Upper lobe of left lung (tissue), 6 donors: ENCODE measurements at regions not wholly inside any gene's neighbourhood (a gene's known extent, or its start where the extent isn't known, plus 50 kb on each side); places are given as distances from the start of the nearest gene placed in this dataset.

Experiments
- ATAC-seq, 2 donors: fragments of 200-7000 bp; cut with Tn5 transposase; one replicate each; pipeline ENCODE4 v1.9.1; 2022; ENCODE audit warnings: mild to moderate bottlenecking in 2 of 2, moderate library complexity in 2 of 2; ENCODE audit not compliant: low FRiP score in 2 of 2
- DNase-seq, 2 donors: peaks; one replicate each; pipeline ENCODE4 v3.0.0-alpha.2; 2019 to 2020
- H3K27ac ChIP-seq, 4 donors: fragments of 200-600 bp; sonication (generic); one replicate each; pipeline ENCODE4 v1.5.1; 2016 to 2019
- H3K27me3 ChIP-seq, 4 donors: fragments of 200-600 bp; sonication (generic); one replicate each; pipeline ENCODE4 v1.5.1; 2017 to 2019
- H3K36me3 ChIP-seq, 4 donors: fragments of 200-600 bp; sonication (generic); one replicate each; pipeline ENCODE4 v1.5.1; 2016 to 2019
- H3K4me1 ChIP-seq, 4 donors: fragments of 200-600 bp; sonication (generic); one replicate each; pipeline ENCODE4 v1.5.1; 2018 to 2019
- H3K4me3 ChIP-seq, 4 donors: fragments of 200-600 bp; sonication (generic); one replicate each; pipeline ENCODE4 v1.5.1; 2017 to 2019; ENCODE audit warnings: mild to moderate bottlenecking in 2 of 4, moderate library complexity in 1 of 4
- H3K9me3 ChIP-seq, 4 donors: fragments of 200-600 bp; sonication (generic); one replicate each; pipeline ENCODE4 v1.5.1; 2018 to 2019
- EP300 ChIP-seq, 4 donors: sonication (generic); formaldehyde crosslinking; IDR thresholded peaks; one replicate each; pipeline ENCODE4 v1.5.1; 2017; ENCODE audit warnings: antibody characterized with exemption in 4 of 4, control low read depth in 2 of 4
- POLR2A ChIP-seq, 4 donors: fragments of 450-650 bp; IDR thresholded peaks; one replicate each; pipeline ENCODE4 v1.5.1; 2016 to 2017; ENCODE audit warnings: antibody characterized with exemption in 4 of 4, mild to moderate bottlenecking in 2 of 4
- POLR2AphosphoS5 ChIP-seq, 2 donors: sonication (generic); formaldehyde crosslinking; IDR thresholded peaks; one replicate each; pipeline ENCODE4 v1.5.1; 2017; ENCODE audit warnings: antibody characterized with exemption in 2 of 2
- WGBS, 2 donors: methylation state at CpG; one replicate each; pipeline ENCODE4 v1.1.5; 2017 to 2018; 5-methylcytosine and 5-hydroxymethylcytosine counted together
- TF ChIP-seq, protein P1 (sequence below), 6 experiments: fragments of 450-650 bp in 4 of 6; fragments of 200-600 bp in 2 of 6; sonication (generic) in 2 of 6; IDR thresholded peaks; one replicate each; pipeline ENCODE4 v1.5.1; 2016 to 2019; ENCODE audit warnings: antibody characterized with exemption in 6 of 6
- donor health status: DM: no; HTN: no; CAD: no; lungs with moderate emphysema.
- donor health status: DM: no; HTN: yes; CAD: no; lungs with severe emphysema.

DNA sequence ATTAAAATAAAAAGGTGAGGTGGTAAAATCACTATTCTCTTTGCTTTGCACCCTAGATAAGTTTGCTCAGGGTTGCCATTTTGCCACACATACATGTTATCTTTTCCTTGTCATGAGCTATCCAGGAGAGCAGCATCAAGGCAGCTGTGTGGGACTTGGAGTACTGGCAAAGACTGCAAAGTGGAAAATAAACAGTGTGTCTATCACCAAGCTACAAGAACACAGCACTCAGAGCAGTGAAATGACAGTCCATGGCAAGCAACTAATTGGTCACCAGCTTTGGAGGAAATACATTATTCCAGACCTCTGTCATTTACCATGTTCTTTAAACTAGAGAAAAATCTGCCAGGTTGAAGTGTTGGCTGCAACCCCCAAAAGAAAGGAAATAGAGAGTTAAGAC lies 687.8 kb upstream of the FANCL start:
- DNase-seq (no peak), ATAC-seq (no peak)
- TF ChIP-seq, protein P1, sequence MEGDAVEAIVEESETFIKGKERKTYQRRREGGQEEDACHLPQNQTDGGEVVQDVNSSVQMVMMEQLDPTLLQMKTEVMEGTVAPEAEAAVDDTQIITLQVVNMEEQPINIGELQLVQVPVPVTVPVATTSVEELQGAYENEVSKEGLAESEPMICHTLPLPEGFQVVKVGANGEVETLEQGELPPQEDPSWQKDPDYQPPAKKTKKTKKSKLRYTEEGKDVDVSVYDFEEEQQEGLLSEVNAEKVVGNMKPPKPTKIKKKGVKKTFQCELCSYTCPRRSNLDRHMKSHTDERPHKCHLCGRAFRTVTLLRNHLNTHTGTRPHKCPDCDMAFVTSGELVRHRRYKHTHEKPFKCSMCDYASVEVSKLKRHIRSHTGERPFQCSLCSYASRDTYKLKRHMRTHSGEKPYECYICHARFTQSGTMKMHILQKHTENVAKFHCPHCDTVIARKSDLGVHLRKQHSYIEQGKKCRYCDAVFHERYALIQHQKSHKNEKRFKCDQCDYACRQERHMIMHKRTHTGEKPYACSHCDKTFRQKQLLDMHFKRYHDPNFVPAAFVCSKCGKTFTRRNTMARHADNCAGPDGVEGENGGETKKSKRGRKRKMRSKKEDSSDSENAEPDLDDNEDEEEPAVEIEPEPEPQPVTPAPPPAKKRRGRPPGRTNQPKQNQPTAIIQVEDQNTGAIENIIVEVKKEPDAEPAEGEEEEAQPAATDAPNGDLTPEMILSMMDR (IDR thresholded peaks at IDR 0.05): no peak
- no peak for TF ChIP-seq POLR2A (IDR thresholded peaks at IDR 0.05)
- TF ChIP-seq EP300 (IDR thresholded peaks at IDR 0.05): no peak
- TF ChIP-seq POLR2AphosphoS5 (IDR thresholded peaks at IDR 0.05): no peak
- Histone ChIP-seq H3K27ac (no peak overlapping the region), H3K4me3 (no peak overlapping the region), H3K27me3 (no peaks in the 10 kb centered on the region), H3K4me1 (no peaks in the 10 kb centered on the region), H3K36me3 (no peaks in the 10 kb centered on the region), H3K9me3 (no peaks in the 10 kb centered on the region)

DNA sequence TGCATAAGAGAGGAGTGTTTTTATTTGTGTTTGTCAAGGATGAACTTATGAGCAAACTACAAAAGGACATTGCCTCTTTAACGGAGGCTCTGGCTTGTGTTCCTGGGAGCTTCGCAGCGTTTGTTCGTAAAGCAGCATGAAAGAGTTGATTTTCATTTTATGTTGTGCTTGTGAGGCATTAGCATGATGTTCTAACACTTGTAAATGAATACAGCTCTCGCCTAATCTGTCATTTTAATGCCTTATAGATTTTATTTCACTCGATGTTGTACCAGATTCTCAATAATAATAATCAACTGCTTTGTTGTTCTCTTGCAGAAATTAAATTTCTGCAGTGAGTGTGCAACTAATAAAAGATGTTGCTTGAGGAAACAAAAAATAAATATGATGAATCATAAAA lies 687.3 kb upstream of the FANCL start:
- Histone ChIP-seq H3K9me3 (no peaks in the 10 kb centered on the region), H3K27me3 (no peaks in the 10 kb centered on the region), H3K27ac (no peak overlapping the region), H3K4me3 (no peak overlapping the region), H3K4me1 (no peaks in the 10 kb centered on the region), H3K36me3 (no peaks in the 10 kb centered on the region)
- ATAC-seq (no peak), DNase-seq (no peak)
- TF ChIP-seq POLR2AphosphoS5 (IDR thresholded peaks at IDR 0.05): no peak
- no peak for TF ChIP-seq EP300 (IDR thresholded peaks at IDR 0.05)
- TF ChIP-seq, protein P1 (IDR thresholded peaks at IDR 0.05): no peak
- TF ChIP-seq POLR2A (IDR thresholded peaks at IDR 0.05): no peak
- WGBS, 2 donors: 64 to 79% methylated on average over 6 of the region's 6 CpGs

DNA sequence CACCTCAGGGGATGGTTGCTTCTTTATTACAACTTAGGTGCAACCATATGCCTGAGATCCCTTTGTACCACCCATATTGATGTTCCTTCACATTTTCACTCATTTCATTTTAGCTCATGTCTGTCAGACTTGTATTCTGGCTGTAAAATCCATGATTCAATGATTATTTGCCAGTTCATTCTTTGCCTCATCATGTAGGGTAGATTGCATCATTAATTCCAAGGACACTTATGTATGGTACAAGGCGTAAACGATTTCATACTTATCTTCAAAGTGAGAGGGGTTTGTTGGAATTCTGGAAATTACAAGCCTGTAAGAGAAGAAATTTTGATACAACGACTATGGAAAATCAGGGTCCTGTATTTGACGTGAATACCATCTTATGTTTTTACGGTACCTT lies 685.0 kb upstream of the FANCL start:
- TF ChIP-seq POLR2A (IDR thresholded peaks at IDR 0.05) (no peak), EP300 (IDR thresholded peaks at IDR 0.05) (no peak), POLR2AphosphoS5 (IDR thresholded peaks at IDR 0.05) (no peak)
- TF ChIP-seq, protein P1 (IDR thresholded peaks at IDR 0.05): no peak
- no peak overlapping the region for H3K4me3 ChIP-seq
- DNase-seq (no peak), ATAC-seq (no peak)
- no peaks in the 10 kb centered on the region for H3K27me3 ChIP-seq
- no peaks in the 10 kb centered on the region for H3K4me1 ChIP-seq
- no peaks in the 10 kb centered on the region for H3K36me3 ChIP-seq
- no peaks in the 10 kb centered on the region for H3K9me3 ChIP-seq
- no peak overlapping the region for H3K27ac ChIP-seq
- WGBS, 2 donors: 93 to 94% methylated on average over 5 of the region's 5 CpGs

DNA sequence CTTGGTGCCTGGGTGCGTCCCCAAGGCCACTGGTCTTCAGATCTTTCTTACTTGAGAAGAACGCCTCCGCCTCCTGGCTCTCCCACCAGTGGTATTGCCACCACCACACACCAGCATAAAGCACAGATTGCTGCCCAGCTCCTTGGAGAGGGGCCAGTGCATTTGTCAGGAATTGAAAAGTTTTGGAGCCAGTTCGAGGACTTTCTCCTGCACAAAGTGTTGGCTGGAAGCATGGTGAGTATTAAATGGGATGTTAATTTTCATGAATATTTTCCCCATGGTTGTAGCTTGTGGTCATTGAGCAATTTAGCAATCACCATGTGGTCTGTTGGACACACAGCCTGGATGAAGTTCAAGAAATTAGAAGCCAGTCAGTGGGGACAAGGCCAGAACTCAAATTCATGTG lies 684.6 kb upstream of the FANCL start:
- no peaks in the 10 kb centered on the region for H3K4me1 ChIP-seq
- 73 to 87% methylated on average over 4 of the region's 4 CpGs for WGBS, 2 donors
- H3K27me3 ChIP-seq: no peaks in the 10 kb centered on the region
- no peak for DNase-seq
- ATAC-seq: no peak
- H3K36me3 ChIP-seq: no peaks in the 10 kb centered on the region
- no peak overlapping the region for H3K27ac ChIP-seq
- no peak overlapping the region for H3K4me3 ChIP-seq
- no peaks in the 10 kb centered on the region for H3K9me3 ChIP-seq
- TF ChIP-seq, protein P1 (IDR thresholded peaks at IDR 0.05): no peak
- no peak for TF ChIP-seq POLR2AphosphoS5 (IDR thresholded peaks at IDR 0.05)
- no peak for TF ChIP-seq EP300 (IDR thresholded peaks at IDR 0.05)
- no peak for TF ChIP-seq POLR2A (IDR thresholded peaks at IDR 0.05)

DNA sequence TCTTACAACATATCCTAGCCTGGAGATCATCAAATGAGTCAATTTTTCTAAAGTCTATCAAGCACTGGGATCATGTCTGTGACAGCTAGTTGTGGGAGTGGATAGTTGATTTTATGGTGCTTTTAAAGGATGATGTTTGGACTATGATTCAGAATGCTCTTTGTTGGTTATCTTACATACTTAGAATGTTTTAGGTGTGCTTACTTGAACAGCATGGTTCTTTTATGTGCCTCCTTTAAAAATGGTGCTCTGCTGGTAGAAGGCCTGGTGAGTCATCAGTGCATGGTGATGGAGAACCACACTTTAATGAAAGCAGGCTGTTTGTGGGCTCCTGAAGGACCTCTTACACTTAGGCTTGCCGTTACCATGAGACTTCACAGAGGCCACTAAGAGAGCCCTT lies 682.7 kb upstream of the FANCL start:
- Histone ChIP-seq H3K9me3 (no peaks in the 10 kb centered on the region), H3K36me3 (no peaks in the 10 kb centered on the region), H3K27ac (no peak overlapping the region), H3K4me1 (no peaks in the 10 kb centered on the region), H3K4me3 (no peak overlapping the region), H3K27me3 (no peaks in the 10 kb centered on the region)
- ATAC-seq (no peak), DNase-seq (no peak)
- WGBS, 2 donors: 71 to 75% methylated on average over 1 of the region's 1 CpG
- TF ChIP-seq, protein P1 (IDR thresholded peaks at IDR 0.05): no peak
- TF ChIP-seq POLR2A (IDR thresholded peaks at IDR 0.05): no peak
- no peak for TF ChIP-seq POLR2AphosphoS5 (IDR thresholded peaks at IDR 0.05)
- no peak for TF ChIP-seq EP300 (IDR thresholded peaks at IDR 0.05)
